GM18519 (cell line): ENCODE measurements at regions not wholly inside any gene's neighbourhood (a gene's known extent, or its start where the extent isn't known, plus 50 kb on each side); places are given as distances from the start of the nearest gene placed in this dataset.

ENCODE experiments used
- ATAC-seq: cut with Tn5 transposase; IDR thresholded peaks from one replicate; pipeline ENCODE4 v1.9.1; 2021; ENCODE audit warnings: mild to moderate bottlenecking, moderate library complexity; ENCODE audit not compliant: unreplicated experiment, low FRiP score

DNA sequence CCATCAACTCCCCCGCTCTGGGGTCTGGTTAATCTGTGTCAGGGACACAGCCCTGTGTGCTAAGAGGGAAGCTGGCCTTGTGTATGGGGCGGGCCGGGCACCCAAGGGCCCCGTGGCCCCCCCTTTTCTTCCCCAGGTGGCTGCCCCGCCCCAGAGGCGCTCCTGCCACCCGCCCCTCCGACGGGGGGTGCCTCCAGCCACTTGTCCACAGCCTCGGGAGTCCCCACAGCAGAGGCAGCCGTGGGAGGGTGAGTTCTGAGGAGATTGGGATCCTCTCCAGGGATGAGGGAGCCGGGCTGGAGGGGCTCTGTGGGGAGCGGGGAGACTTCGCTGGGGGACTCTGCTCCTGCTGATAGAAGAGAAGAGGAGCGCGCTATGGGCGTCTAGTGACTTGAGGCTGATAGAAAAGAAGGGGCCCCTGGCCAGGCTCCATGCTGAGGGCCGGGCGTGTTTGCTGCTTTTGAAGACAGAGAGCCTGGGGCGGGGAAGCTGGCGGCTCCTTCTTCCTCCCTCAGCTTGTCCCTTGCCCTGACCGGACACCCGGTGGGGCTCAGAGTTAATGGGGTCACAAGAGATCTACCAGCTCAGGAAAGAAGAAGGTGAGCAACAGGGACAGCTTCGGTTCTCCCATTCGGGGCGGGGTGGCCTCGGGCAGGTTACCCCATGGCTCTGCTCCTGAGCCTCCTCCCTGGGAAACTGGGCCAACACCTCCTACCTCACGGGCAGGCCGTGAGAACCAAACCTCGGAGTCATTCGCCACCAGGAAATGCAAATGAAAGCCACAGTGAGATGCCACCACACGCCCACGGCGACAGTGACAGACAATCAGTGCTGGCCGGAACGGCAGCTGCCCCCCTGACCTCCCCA lies 89.4 kb upstream of the TAF1B start:
- no peak for ATAC-seq

- no peak for ATAC-seq
These were observed 88.8 kb upstream of the TAF1B start for GRCh38 chr2:9754532-9754887.

GRCh38 chr2:9755008-9755407 lies 88.3 kb upstream of the TAF1B start:
- no peak for ATAC-seq

DNA sequence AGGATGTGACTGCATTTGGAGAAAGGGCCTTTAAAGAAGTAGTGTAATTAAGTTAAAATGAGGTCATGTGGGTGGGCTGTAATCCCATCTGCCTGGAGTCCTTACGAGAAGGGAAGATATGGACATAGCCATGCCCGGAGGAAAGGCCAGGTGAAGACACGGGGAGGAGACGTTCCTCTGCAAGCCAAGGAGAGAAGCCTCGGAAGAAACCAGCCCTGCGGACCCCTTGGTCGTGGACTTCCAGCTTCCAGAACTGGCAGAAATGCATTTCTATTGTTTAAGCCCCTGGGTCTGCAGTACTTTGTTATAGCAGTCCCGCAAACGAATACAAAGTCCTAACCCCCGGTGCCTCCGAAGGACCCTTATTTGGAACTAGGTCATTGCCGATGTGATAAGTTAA lies 87.6 kb upstream of the TAF1B start:
- no peak for ATAC-seq

GRCh38 chr2:9756692-9757250 lies 86.5 kb upstream of the TAF1B start:
- no peak for ATAC-seq

- ATAC-seq = no peak
These were observed 85.6 kb upstream of the TAF1B start for GRCh38 chr2:9757501-9758264.

GRCh38 chr2:9758741-9759140 lies 84.5 kb upstream of the TAF1B start:
- no peak for ATAC-seq

DNA sequence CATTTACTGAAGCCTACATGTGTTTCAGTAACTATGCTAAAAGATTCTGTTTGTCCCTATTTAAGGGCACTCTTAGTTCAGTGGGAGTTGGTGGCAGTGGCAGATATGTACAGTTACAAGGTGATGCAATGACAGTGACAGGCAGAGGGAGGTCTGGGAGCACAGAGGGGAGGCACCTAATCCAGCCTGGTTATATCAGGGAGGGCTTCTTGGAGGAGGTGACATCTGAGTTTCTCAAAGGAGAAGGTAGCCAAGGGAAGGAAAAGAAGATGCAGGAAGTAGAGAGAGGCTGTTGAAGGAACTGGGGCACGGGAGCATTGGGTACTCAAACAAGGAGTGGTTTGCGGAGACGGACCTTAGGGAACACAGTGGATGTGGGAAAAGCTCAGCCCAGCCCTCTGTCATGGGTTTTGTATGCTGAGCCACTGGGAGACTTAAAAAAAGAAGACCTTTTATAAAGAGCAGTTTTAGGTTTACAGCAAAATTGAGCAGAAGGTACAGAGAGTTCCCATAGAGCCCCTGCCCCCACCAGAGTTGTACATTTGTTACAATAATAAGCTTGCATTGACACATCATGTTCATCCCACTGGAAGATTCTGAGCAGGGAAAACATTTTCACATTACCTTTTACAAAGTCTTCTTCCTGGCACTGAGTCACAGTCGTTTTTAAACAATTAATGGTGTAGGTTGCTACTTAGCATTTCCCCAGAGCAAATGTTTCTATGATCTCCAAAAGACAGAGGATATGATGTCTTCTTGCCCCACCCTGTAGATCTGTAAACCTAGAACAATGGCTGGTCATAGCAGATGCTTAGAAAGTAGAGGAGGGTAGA lies 83.0 kb upstream of the TAF1B start:
- ATAC-seq = no peak

- ATAC-seq = no peak
These were observed 82.4 kb upstream of the TAF1B start for GRCh38 chr2:9760902-9761228.

- no peak for ATAC-seq
These were observed 81.7 kb upstream of the TAF1B start for GRCh38 chr2:9761577-9761976.

GRCh38 chr2:9762164-9762563 lies 81.1 kb upstream of the TAF1B start:
- no peak for ATAC-seq

DNA sequence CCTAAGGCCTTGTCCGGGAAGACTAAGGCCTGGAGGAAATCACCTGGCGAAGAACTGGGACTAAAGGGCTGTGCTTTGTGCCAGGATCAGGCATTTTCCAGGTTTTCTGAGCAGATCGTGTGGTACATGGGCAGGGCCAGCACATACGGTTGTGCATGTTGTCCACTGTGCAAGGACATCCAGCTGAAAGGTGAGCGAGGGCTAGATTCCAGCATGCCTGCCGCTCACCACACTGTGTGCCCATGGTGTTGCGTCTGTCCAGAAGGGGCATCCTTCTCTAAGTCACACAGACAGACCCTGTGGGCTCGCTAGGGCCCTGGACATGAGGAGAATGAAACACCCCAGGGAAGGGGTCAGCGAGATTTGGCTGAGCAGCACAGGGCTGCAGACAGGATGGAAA lies 80.3 kb upstream of the TAF1B start:
- no peak for ATAC-seq

- ATAC-seq = no peak
These were observed 79.7 kb upstream of the TAF1B start for GRCh38 chr2:9763356-9764152.

DNA sequence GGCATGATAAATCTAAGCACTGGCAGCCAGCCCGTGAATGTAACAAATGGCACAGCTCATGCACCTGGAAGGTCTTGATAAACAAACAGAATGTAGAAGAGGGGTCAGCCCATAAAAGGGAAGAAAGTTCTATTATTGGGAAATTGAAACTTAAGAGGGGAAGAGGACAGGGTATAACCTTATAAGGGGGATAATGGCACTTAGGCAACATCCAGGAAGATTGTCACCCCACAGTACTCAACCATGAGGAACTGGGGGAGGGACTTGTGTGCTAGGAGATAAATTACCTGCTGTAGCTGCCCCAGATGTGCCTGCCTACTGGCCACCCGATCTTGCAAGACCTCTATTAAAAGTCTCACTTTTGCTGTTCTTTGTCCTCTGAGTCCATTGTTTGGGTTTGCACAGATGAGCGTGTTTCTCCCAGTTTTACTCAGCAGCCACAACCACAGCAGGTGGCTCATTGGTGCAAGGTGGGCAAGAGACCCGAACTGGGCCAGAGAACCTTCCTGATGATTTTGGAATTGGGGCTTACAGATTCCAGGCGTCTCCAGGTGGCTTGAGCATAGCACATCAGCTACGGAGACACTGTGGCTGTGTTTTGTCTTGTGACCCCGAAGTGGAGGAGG lies 79.0 kb upstream of the TAF1B start:
- ATAC-seq = no peak

GRCh38 chr2:9765611-9766531 lies 77.4 kb upstream of the TAF1B start:
- no peak for ATAC-seq

DNA sequence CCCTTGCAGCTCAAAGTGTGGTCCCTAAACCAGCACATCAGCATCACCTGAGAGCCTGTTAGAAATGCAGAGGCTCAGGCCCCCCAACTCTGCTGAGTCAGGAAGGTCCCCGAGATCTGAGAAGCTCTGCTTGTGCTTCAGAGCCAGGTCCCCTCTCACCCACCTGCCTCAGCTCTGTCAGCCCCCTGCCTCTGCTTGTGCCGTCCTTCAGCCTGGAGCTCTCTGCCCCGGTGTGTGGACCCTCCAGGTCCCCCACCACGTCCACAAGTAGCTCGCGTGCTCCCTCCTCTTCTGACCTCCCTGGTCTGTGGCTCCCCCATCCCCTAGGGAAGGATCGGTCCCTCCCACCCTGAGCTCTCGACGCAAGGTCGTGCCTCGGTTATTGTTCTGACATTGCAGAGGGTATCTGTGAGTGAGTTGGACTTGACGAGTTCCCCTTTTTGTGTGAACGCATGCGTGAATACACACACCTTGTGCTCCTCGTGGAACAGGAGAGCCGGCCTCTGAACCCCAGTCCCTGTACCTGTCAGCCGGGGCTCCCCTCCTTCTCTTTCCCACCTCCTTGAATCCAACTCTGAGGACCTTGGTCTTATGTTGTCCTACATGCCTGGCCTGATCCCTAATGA lies 75.5 kb upstream of the TAF1B start:
- no peak for ATAC-seq

GRCh38 chr2:9768388-9768787 lies 74.9 kb upstream of the TAF1B start:
- ATAC-seq = no peak
